ENCODE measurements at regions not wholly inside any gene's neighbourhood (a gene's known extent, or its start where the extent isn't known, plus 50 kb on each side); places are given as distances from the start of the nearest gene placed in this dataset.

GRCh38 chr6:77535172-77535571, 71.9 kb upstream of the HTR1B start:
- DNase-seq, result no peak
- intact Hi-C loops (cut with micrococcal nuclease; ENCODE audit: unreplicated experiment), result loop anchor here (5.0 kb wide), 1 partner anchor 827 kb away; no protein-coding TSS in a partner anchor
- Histone ChIP-seq H3K27ac (no peak overlapping the region), H3K4me1 (replicated peaks; ENCODE audit: insufficient read depth) (no peaks in the 10 kb centered on the region), H3F3A (ENCODE audit: insufficient read depth, low read depth) (no peaks in the 10 kb centered on the region), H3K4me3 (no peak overlapping the region), H3K27me3 (ENCODE audit: insufficient read depth, low read depth) (no peaks in the 10 kb centered on the region), H3K9me2 (ENCODE audit: insufficient read depth) (no peaks in the 10 kb centered on the region), H3K9me3 (ENCODE audit: insufficient read depth, low read depth) (no peaks in the 10 kb centered on the region), H3K36me3 (ENCODE audit: low read depth) (no peaks in the 10 kb centered on the region), H4K20me1 (ENCODE audit: insufficient read depth) (no peaks in the 10 kb centered on the region), H3K79me2 (ENCODE audit: low read depth) (no peaks in the 10 kb centered on the region), H3K4me2 (no peak overlapping the region), H2AFZ (no peak overlapping the region)
- BruUV-seq (replicated peaks), result no TSS peak
- no peak for TF ChIP-seq CTCF (conservative IDR thresholded peaks at IDR 0.05)
- ChIA-PET CTCF (no interaction called here), POLR2A (ENCODE audit: unreplicated experiment) (no interaction called here)

GRCh38 chr6:77536701-77537100, 73.4 kb upstream of the HTR1B start:
- POLR2A ChIA-PET (ENCODE audit: unreplicated experiment), result no interaction called here
- no peaks in the 10 kb centered on the region for H3K27me3 ChIP-seq (ENCODE audit: insufficient read depth, low read depth)
- no peaks in the 10 kb centered on the region for H3K4me1 ChIP-seq (replicated peaks; ENCODE audit: insufficient read depth)
- no peaks in the 10 kb centered on the region for H3F3A ChIP-seq (ENCODE audit: insufficient read depth, low read depth)
- CTCF ChIA-PET, result no interaction called here
- H3K36me3 ChIP-seq (ENCODE audit: low read depth), result no peaks in the 10 kb centered on the region
- no TSS peak for BruUV-seq (replicated peaks)
- no peaks in the 10 kb centered on the region for H3K79me2 ChIP-seq (ENCODE audit: low read depth)
- H2AFZ ChIP-seq, result no peak overlapping the region
- intact Hi-C loops (cut with micrococcal nuclease; ENCODE audit: unreplicated experiment), result loop anchor here (5.0 kb wide), 1 partner anchor 826 kb away; no protein-coding TSS in a partner anchor
- H4K20me1 ChIP-seq (ENCODE audit: insufficient read depth), result no peaks in the 10 kb centered on the region
- no peaks in the 10 kb centered on the region for H3K9me3 ChIP-seq (ENCODE audit: insufficient read depth, low read depth)
- H3K9me2 ChIP-seq (ENCODE audit: insufficient read depth), result no peaks in the 10 kb centered on the region
- no peak overlapping the region for H3K4me3 ChIP-seq
- DNase-seq, result no peak
- no peak overlapping the region for H3K4me2 ChIP-seq
- no peak overlapping the region for H3K27ac ChIP-seq
- TF ChIP-seq CTCF (conservative IDR thresholded peaks at IDR 0.05) (no peak), EZH2 (IDR thresholded peaks at IDR 0.05; ENCODE audit: low read depth) (no peak)

GRCh38 chr6:77543601-77544000, 80.3 kb upstream of the HTR1B start:
- BruUV-seq (replicated peaks), result no TSS peak
- no peaks in the 10 kb centered on the region for H4K20me1 ChIP-seq (ENCODE audit: insufficient read depth)
- no peak for DNase-seq
- H3K36me3 ChIP-seq (ENCODE audit: low read depth), result no peaks in the 10 kb centered on the region
- TF ChIP-seq CTCF (conservative IDR thresholded peaks at IDR 0.05) (no peak), EZH2 (IDR thresholded peaks at IDR 0.05; ENCODE audit: low read depth) (no peak)
- POLR2A ChIA-PET (ENCODE audit: unreplicated experiment), result no interaction called here
- no peaks in the 10 kb centered on the region for H3K9me3 ChIP-seq (ENCODE audit: insufficient read depth, low read depth)
- H3K27ac ChIP-seq, result no peak overlapping the region
- no peaks in the 10 kb centered on the region for H3F3A ChIP-seq (ENCODE audit: insufficient read depth, low read depth)
- H2AFZ ChIP-seq, result no peak overlapping the region
- H3K4me3 ChIP-seq, result no peak overlapping the region
- no peaks in the 10 kb centered on the region for H3K9me2 ChIP-seq (ENCODE audit: insufficient read depth)
- H3K79me2 ChIP-seq (ENCODE audit: low read depth), result no peaks in the 10 kb centered on the region
- intact Hi-C loops (cut with micrococcal nuclease; ENCODE audit: unreplicated experiment), result no loop called here
- H3K4me1 ChIP-seq (replicated peaks; ENCODE audit: insufficient read depth), result no peaks in the 10 kb centered on the region
- CTCF ChIA-PET, result no interaction called here
- H3K4me2 ChIP-seq, result no peak overlapping the region
- no peaks in the 10 kb centered on the region for H3K27me3 ChIP-seq (ENCODE audit: insufficient read depth, low read depth)

Data from PC-9 (cell line).